Spleen (tissue), 11 donors: ENCODE measurements at regions not wholly inside any gene's neighbourhood (a gene's known extent, or its start where the extent isn't known, plus 50 kb on each side); places are given as distances from the start of the nearest gene placed in this dataset.

Experiments
- DNase-seq: peaks from one replicate; pipeline ENCODE4 v3.0.0-alpha.2; 2020
- H3K27ac ChIP-seq, 8 donors: fragments of 200-600 bp; sonication (generic) in 7 of 8; 1 replicate in 4 of 8; 2 replicates in 4 of 8; pipeline versions ENCODE4 v1.5.0 to v1.8.0; 2016 to 2021; ENCODE audit warnings: inconsistent platforms in 4 of 8, mild to moderate bottlenecking in 4 of 8, moderate library complexity in 1 of 8
- H3K27me3 ChIP-seq, 7 donors: fragments of 200-600 bp; sonication (generic) in 6 of 7; replicated peaks in 1 of 7; 1 replicate in 4 of 7; 2 replicates in 3 of 7; pipeline versions ENCODE4 v1.5.0 to v1.8.0; 2016 to 2021; ENCODE audit warnings: inconsistent platforms in 3 of 7, mild to moderate bottlenecking in 1 of 7
- H3K36me3 ChIP-seq, 6 donors: fragments of 200-600 bp; sonication (generic) in 5 of 6; 1 replicate in 4 of 6; 2 replicates in 2 of 6; pipeline versions ENCODE4 v1.5.0 to v1.8.0; 2016 to 2021; ENCODE audit warnings: inconsistent platforms in 2 of 6
- H3K4me1 ChIP-seq, 6 donors: fragments of 200-600 bp; sonication (generic) in 5 of 6; 1 replicate in 3 of 6; 2 replicates in 3 of 6; pipeline versions ENCODE4 v1.5.0 to v1.8.0; 2016 to 2021; ENCODE audit warnings: inconsistent platforms in 3 of 6
- H3K4me3 ChIP-seq, 8 donors: fragments of 200-600 bp; sonication (generic) in 7 of 8; 1 replicate in 4 of 8; 2 replicates in 4 of 8; pipeline versions ENCODE4 v1.5.0 to v1.8.0; 2016 to 2021; ENCODE audit warnings: inconsistent platforms in 4 of 8, mild to moderate bottlenecking in 4 of 8, moderate library complexity in 2 of 8
- H3K9me3 ChIP-seq, 8 donors: fragments of 200-600 bp; sonication (generic) in 7 of 8; 1 replicate in 4 of 8; 2 replicates in 4 of 8; pipeline versions ENCODE4 v1.5.0 to v1.8.0; 2016 to 2021; ENCODE audit warnings: inconsistent platforms in 4 of 8
- POLR2A ChIP-seq, 3 donors: fragments of 450-650 bp; IDR thresholded peaks; one replicate each; pipeline ENCODE4 v1.5.1; 2017; ENCODE audit warnings: antibody characterized with exemption in 3 of 3, mild to moderate bottlenecking in 1 of 3
- POLR2AphosphoS5 ChIP-seq, 3 donors: sonication (generic); formaldehyde crosslinking; IDR thresholded peaks; one replicate each; pipeline ENCODE4 v1.5.1; 2017; ENCODE audit warnings: antibody characterized with exemption in 3 of 3
- WGBS, 5 donors: extraction: QIAGEN DNeasy Blood & Tissue Kit in 3 of 5; methylation state at CpG; one replicate each; pipeline versions ENCODE4 v1.1.5 to v1.1.7; 2013 to 2018; 5-methylcytosine and 5-hydroxymethylcytosine counted together
- intact Hi-C: fragments of 100-400 bp; cut with DNase I; formaldehyde crosslinking; loops from one replicate; pipeline ENCODE4 v1.15.0; 2023; ENCODE audit warnings: low total_unique reads
- TF ChIP-seq, protein P1 (sequence below), 11 experiments: fragments of 200-600 bp in 7 of 11; fragments of 450-650 bp in 4 of 11; sonication (generic) in 4 of 11; IDR thresholded peaks in 8 of 11; conservative IDR thresholded peaks in 3 of 11; 1 replicate in 7 of 11; 2 replicates in 4 of 11; pipeline versions ENCODE4 v1.4.0 to v1.8.0; 2016 to 2021; ENCODE audit warnings: antibody characterized with exemption in 11 of 11, inconsistent platforms in 4 of 11, mild to moderate bottlenecking in 1 of 11
- donor health status: healthy with polysubstance abuse.
- donor health status: DM: no; HTN: no; CAD: no; lungs with moderate emphysema.
- donor health status: DM: no; HTN: no; CAD: no.
- donor health status: Bipolar disorder and iron deficiency.
- donor health status: healthy.
- donor health status: DM: no; HTN: no; CAD: no.
- donor health status: DM: yes; HTN: yes; CAD: no.

DNA sequence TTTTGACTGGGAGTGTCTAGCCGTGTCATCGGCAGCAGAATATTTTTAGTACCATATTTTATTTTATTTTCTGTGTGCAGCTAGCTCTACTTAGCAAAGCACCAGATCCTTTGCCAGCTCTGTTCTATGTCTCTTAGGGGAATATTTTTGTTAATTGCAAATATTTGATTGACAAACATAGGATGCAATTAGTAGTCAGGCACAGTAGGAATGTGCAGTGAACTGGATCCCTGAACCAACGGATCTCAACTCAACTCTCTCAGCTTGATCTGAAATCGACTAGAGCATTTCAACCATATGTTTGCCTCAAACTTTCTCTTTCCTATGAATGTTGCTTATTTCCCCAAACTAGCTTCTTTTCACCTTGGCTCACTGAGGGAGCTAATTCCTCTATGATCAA, 998.0 kb upstream of the FANCL start:
- Histone ChIP-seq H3K4me3 (no peak overlapping the region), H3K27me3 (no peaks in the 10 kb centered on the region), H3K27ac (no peak overlapping the region), H3K36me3 (no peaks in the 10 kb centered on the region), H3K4me1 (no peaks in the 10 kb centered on the region), H3K9me3 (no peaks in the 10 kb centered on the region)
- intact Hi-C loops = no loop called here
- DNase-seq = no peak
- 68 to 81% (median 76%) methylated on average over 4 of the region's 4 CpGs for WGBS, 5 donors
- TF ChIP-seq POLR2A (IDR thresholded peaks at IDR 0.05) = no peak
- TF ChIP-seq POLR2AphosphoS5 (IDR thresholded peaks at IDR 0.05) = no peak
- TF ChIP-seq, protein P1, sequence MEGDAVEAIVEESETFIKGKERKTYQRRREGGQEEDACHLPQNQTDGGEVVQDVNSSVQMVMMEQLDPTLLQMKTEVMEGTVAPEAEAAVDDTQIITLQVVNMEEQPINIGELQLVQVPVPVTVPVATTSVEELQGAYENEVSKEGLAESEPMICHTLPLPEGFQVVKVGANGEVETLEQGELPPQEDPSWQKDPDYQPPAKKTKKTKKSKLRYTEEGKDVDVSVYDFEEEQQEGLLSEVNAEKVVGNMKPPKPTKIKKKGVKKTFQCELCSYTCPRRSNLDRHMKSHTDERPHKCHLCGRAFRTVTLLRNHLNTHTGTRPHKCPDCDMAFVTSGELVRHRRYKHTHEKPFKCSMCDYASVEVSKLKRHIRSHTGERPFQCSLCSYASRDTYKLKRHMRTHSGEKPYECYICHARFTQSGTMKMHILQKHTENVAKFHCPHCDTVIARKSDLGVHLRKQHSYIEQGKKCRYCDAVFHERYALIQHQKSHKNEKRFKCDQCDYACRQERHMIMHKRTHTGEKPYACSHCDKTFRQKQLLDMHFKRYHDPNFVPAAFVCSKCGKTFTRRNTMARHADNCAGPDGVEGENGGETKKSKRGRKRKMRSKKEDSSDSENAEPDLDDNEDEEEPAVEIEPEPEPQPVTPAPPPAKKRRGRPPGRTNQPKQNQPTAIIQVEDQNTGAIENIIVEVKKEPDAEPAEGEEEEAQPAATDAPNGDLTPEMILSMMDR (IDR thresholded peaks at IDR 0.05 in 8 of 11, conservative IDR thresholded peaks at IDR 0.05 in 3 of 11) = no peak

DNA sequence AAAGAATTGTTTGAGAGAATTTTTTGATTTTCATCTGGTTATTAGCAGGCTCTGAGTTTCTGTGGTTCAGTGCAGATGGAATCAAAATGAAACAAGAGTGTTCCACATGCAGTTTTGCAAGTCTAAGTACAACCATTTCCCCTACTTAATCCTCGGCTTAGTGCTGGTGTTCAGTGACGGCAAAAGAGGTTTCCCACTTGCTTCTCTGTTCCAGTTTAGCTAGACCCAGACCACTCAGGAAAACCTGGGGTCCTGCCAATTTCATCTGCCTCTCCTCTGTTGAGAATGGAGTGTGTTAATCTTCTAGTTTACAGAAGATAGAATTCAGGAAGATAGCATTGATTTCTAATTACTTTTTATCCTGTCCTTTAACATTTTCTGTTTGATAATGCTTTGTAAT, 996.2 kb upstream of the FANCL start:
- 59 to 88% (median 79%) methylated on average over 2 of the region's 2 CpGs for WGBS, 5 donors
- no peak for TF ChIP-seq POLR2A (IDR thresholded peaks at IDR 0.05)
- no peak for TF ChIP-seq POLR2AphosphoS5 (IDR thresholded peaks at IDR 0.05)
- TF ChIP-seq, protein P1 (IDR thresholded peaks at IDR 0.05 in 8 of 11, conservative IDR thresholded peaks at IDR 0.05 in 3 of 11) = no peak
- no peaks in the 10 kb centered on the region for H3K4me1 ChIP-seq

DNA sequence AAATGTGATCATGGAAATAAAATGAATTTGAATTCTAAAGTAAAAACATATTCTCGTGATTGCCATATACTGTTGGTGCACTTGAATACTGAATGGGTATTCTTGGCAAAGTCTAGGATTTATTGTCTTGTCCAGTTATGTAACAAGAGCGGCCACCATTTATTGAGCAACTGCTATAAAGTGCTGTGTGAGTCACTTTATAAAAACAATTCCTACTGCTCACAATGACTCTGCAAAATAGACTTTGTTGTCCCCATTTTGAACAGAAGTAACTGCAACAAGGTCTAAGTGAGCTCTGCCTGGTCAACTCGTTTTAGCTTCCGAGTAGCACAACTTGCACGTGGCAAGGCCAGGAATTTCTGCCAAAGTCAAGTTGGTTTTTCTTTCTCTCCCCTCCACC, 995.6 kb upstream of the FANCL start:
- no peak overlapping the region for H3K4me3 ChIP-seq
- intact Hi-C loops = no loop called here
- no peaks in the 10 kb centered on the region for H3K36me3 ChIP-seq
- TF ChIP-seq POLR2AphosphoS5 (IDR thresholded peaks at IDR 0.05) (no peak), POLR2A (IDR thresholded peaks at IDR 0.05) (no peak)
- TF ChIP-seq, protein P1 (IDR thresholded peaks at IDR 0.05 in 8 of 11, conservative IDR thresholded peaks at IDR 0.05 in 3 of 11) = no peak
- H3K27me3 ChIP-seq = no peaks in the 10 kb centered on the region
- no peak overlapping the region for H3K27ac ChIP-seq
- H3K4me1 ChIP-seq = no peaks in the 10 kb centered on the region
- no peak for DNase-seq
- 76 to 87% (median 80%) methylated on average over 5 of the region's 5 CpGs for WGBS, 5 donors
- H3K9me3 ChIP-seq = no peaks in the 10 kb centered on the region

More for the DNA sequence above, 996.2 kb upstream of the FANCL start:
- Histone ChIP-seq H3K9me3 (no peaks in the 10 kb centered on the region), H3K36me3 (no peaks in the 10 kb centered on the region), H3K27me3 (no peaks in the 10 kb centered on the region), H3K4me3 (no peak overlapping the region), H3K27ac (no peak overlapping the region)
- no peak for DNase-seq
- intact Hi-C loops = no loop called here

DNA sequence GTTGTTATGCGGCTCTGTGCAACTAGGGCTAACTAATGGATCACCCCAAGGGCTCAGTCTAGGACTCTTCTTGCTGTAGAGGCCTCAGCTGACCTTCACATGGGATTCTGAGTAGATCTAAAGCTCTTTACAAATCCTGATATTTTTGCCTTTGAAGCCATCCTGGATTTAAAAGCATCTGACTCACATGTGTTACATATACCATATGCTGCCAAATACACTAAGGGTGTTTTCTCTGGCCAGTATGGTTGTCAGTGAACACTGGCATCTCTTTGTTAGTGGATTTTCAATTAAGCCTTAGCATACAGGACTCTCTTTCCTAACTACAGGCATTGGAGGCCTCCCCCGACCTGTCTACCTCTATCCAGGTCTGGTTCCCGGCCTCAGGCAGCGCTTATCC, 992.8 kb upstream of the FANCL start:
- no peak for TF ChIP-seq POLR2AphosphoS5 (IDR thresholded peaks at IDR 0.05)
- TF ChIP-seq, protein P1 (IDR thresholded peaks at IDR 0.05 in 8 of 11, conservative IDR thresholded peaks at IDR 0.05 in 3 of 11) = no peak
- no peak for TF ChIP-seq POLR2A (IDR thresholded peaks at IDR 0.05)
- Histone ChIP-seq H3K27me3 (no peaks in the 10 kb centered on the region), H3K4me1 (no peaks in the 10 kb centered on the region), H3K27ac (no peak overlapping the region), H3K36me3 (no peaks in the 10 kb centered on the region), H3K9me3 (no peaks in the 10 kb centered on the region), H3K4me3 (no peak overlapping the region)
- intact Hi-C loops = no loop called here
- DNase-seq = no peak
- 87 to 94% (median 90%) methylated on average over 4 of the region's 4 CpGs for whole genome bisulfite sequencing, 5 donors
